Renal pelvis (tissue), 1 donor: ENCODE measurements at regions not wholly inside any gene's neighbourhood (a gene's known extent, or its start where the extent isn't known, plus 50 kb on each side); places are given as distances from the start of the nearest gene placed in this dataset.

Source experiments
- DNase-seq: peaks from one replicate; pipeline ENCODE4 v3.0.0-alpha.2; 2013

GRCh38 chr4:57243076-57243475 lies 132.9 kb upstream of the IGFBP7 start:
- DNase-seq = no peak

GRCh38 chr4:57234252-57234775 lies 124.1 kb upstream of the IGFBP7 start:
- no peak for DNase-seq

- DNase-seq = no peak
Measured at GRCh38 chr4:57233386-57233785, 123.2 kb upstream of the IGFBP7 start.

- peak; percentile 19 for DNase-seq
Measured at GRCh38 chr4:57231781-57232180, 121.6 kb upstream of the IGFBP7 start.

- no peak for DNase-seq
Measured at GRCh38 chr4:57220734-57221133, 110.5 kb upstream of the IGFBP7 start.

GRCh38 chr4:57220172-57220571 lies 110.0 kb upstream of the IGFBP7 start:
- DNase-seq = no peak

- no peak for DNase-seq
Measured at GRCh38 chr4:57219431-57219830, 109.2 kb upstream of the IGFBP7 start.

- no peak for DNase-seq
Measured at GRCh38 chr4:57214654-57215411, 104.6 kb upstream of the IGFBP7 start.

- DNase-seq = no peak
Measured at GRCh38 chr4:57211131-57211530, 100.9 kb upstream of the IGFBP7 start.

GRCh38 chr4:57206172-57206571 lies 96.0 kb upstream of the IGFBP7 start:
- DNase-seq = peak; percentile 39

- no peak for DNase-seq
Measured at GRCh38 chr4:57205580-57205979, 95.4 kb upstream of the IGFBP7 start.

GRCh38 chr4:57200799-57201327 lies 90.7 kb upstream of the IGFBP7 start:
- DNase-seq = no peak

GRCh38 chr4:57199267-57199666 lies 89.1 kb upstream of the IGFBP7 start:
- no peak for DNase-seq

- no peak for DNase-seq
Measured at GRCh38 chr4:57195622-57196021, 85.4 kb upstream of the IGFBP7 start.

- DNase-seq = peak; percentile 78
Measured at GRCh38 chr4:57194068-57194611, 84.0 kb upstream of the IGFBP7 start.

- DNase-seq = peak; percentile 52
Measured at GRCh38 chr4:57193209-57193810, 83.1 kb upstream of the IGFBP7 start.

GRCh38 chr4:57191523-57192034 lies 81.4 kb upstream of the IGFBP7 start:
- DNase-seq = peak; percentile 87

- DNase-seq = no peak
Measured at GRCh38 chr4:57190601-57191481, 80.7 kb upstream of the IGFBP7 start.

GRCh38 chr4:57187246-57187645 lies 77.1 kb upstream of the IGFBP7 start:
- DNase-seq = no peak

GRCh38 chr4:57184378-57185029 lies 74.3 kb upstream of the IGFBP7 start:
- no peak for DNase-seq
